ENCODE measurements at regions not wholly inside any gene's neighbourhood (a gene's known extent, or its start where the extent isn't known, plus 50 kb on each side); places are given as distances from the start of the nearest gene placed in this dataset.
A peak's percentile ranks its signal among the peaks of the same experiment; 100 is the strongest.

DNA sequence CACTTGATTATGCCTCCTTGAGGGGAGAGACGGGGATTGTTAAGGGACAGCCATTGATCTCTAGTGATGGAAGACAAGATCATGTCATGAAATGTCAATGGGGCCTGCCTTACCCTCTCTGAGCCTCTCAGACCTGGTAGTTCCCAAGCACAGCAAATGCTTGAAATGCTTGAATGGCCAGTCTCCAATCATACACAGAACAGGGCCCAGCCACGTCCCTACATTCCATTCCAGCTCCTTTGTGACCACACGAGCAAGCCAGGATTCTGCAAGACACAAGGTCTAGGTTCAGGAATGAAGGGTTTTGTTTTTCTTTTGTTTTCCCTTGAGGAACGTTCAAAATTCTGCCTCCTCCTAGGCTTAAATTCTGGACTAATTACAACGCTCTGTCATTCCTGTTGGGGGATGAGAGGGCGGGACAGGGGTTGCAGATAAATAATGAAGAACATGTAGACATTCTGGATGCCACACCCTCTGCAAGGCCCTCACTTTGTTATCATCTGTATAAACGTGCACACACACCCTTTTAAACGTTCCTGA, 98.1 kb upstream of the YPEL5 start:
- peak in 1 of 2 experiments; percentile 9 for DNase-seq

- no peak for DNase-seq
Measured at GRCh38 chr2:30055548-30055947, 91.3 kb upstream of the YPEL5 start.

DNA sequence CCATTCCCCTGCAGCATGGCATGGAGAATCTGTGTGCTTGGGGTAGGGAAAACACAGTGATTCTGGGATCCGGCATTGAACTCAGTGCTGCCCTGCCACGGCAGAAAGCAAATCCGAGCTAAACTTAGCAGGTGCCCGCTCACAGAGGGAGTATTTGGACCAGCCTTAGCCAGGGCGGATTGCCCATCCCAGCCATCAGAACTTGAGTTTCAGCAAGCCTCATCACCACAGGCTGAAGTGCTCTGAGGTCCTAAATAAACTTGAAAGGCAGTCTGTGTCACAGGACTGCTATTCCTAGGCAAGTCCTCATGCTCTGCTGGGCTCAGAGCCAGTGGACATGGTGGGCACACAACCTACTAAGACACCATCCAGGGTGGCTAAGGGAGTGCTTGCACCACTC, 86.2 kb upstream of the YPEL5 start:
- DNase-seq, result no peak

- DNase-seq, result no peak
Measured at GRCh38 chr2:30068067-30068466, 78.7 kb upstream of the YPEL5 start.

GRCh38 chr2:30072250-30072842, 74.5 kb upstream of the YPEL5 start:
- DNase-seq, result peak; percentile 70 to 87

GRCh38 chr2:30073523-30073922, 73.3 kb upstream of the YPEL5 start:
- DNase-seq, result no peak

DNA sequence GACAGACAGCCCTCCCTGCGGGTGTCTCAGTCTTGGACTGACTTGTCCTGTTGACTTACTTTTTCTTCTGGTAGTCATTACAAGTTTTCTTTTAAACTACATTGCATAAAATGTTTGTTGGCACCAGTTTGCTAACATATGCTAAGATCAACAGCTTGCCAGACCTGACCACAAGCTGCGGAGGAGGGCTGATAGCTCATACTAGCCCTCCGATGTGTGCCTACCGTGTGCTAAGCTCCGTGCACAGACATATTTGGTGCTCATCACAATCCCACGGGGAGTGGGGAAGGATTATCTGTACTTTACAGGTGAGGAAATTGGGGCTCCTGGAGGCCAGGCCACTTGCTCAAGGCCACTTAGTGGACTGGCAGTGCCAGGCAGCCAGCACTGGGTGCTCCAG, 72.8 kb upstream of the YPEL5 start:
- no peak for DNase-seq

GRCh38 chr2:30078521-30078920, 68.3 kb upstream of the YPEL5 start:
- no peak for DNase-seq

GRCh38 chr2:30084915-30085314, 61.9 kb upstream of the YPEL5 start:
- no peak for DNase-seq

DNA sequence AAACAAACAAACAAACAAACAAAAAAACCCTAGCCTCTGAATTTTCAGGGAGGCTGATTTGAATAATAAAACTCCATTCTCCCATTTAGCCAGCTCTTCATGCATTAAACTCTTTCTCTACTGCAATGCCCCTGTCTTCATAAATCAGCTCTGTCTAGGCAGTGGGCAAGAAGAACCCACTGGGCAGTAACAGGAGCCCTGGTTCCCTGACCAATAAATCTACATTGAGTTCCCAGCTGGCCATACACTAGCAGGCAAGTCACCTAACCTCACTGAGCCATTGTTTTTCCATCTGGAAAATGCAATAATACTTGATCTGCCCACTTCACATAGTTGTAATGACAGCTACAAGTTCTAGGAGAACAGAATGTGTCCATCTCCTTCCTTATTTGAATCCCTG, 57.6 kb upstream of the YPEL5 start:
- DNase-seq, result no peak

GRCh38 chr2:30095402-30095801, 51.4 kb upstream of the YPEL5 start:
- no peak for DNase-seq

- no peak for DNase-seq
Measured at GRCh38 chr2:30096451-30096850, 50.4 kb upstream of the YPEL5 start.

All from NCI-H524 (cell line).